ENCODE measurements at regions not wholly inside any gene's neighbourhood (a gene's known extent, or its start where the extent isn't known, plus 50 kb on each side); places are given as distances from the start of the nearest gene placed in this dataset.

- TF ChIP-seq EZH2 (IDR thresholded peaks at IDR 0.05; ENCODE audit: borderline replicate concordance, low read depth, low read length, poor library complexity, severe bottlenecking) (no peak), CTCF (conservative IDR thresholded peaks at IDR 0.05; ENCODE audit: low read depth, low read length) (no peak)
These were observed 642.8 kb upstream of the NR2F2 start for GRCh38 chr15:95687686-95688085.
